GM21526 (cell line): ENCODE measurements at regions not wholly inside any gene's neighbourhood (a gene's known extent, or its start where the extent isn't known, plus 50 kb on each side); places are given as distances from the start of the nearest gene placed in this dataset.

Source experiments
- ATAC-seq: cut with Tn5 transposase; IDR thresholded peaks from one replicate; pipeline ENCODE4 v1.9.1; 2021; ENCODE audit warnings: moderate library complexity; ENCODE audit not compliant: unreplicated experiment, low FRiP score

DNA sequence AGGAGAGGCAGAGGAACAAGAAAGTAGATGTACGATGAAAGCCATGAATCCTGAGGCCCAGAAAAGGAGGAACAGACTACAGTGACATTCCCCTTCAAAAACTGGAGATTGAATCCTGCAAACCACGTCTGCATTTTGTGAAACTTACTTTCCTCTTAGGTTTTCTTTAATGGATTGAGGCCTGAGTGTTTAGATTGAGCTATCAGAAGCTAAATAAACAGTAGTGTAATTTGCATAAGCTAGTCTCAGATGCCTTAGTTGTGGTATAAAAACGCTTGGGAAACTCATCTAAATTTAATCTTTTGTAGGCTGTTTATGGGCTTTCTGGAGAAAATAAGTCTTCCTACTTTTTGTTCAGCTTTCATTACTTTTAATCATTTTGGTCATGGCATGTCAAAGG lies 94.8 kb upstream of the HDAC9 start:
- ATAC-seq = no peak

DNA sequence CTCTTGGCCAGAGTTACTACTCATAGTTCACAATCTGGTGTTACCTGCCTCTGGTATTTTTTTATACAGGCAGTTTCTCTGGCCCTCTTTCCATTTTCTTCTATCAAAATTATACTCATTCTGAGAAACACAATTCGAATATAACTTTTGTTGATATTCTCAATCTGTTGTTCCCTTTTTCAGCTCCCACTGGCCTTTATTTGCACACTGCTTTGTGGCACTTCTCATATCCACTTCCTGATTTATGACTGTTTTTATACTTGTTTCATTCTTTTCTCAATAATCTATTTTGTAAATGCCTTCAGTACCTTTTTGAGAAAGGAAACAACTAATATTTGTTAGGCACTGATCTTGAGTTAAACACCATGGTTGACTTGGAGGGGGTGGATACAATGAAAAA lies 93.8 kb upstream of the HDAC9 start:
- no peak for ATAC-seq

DNA sequence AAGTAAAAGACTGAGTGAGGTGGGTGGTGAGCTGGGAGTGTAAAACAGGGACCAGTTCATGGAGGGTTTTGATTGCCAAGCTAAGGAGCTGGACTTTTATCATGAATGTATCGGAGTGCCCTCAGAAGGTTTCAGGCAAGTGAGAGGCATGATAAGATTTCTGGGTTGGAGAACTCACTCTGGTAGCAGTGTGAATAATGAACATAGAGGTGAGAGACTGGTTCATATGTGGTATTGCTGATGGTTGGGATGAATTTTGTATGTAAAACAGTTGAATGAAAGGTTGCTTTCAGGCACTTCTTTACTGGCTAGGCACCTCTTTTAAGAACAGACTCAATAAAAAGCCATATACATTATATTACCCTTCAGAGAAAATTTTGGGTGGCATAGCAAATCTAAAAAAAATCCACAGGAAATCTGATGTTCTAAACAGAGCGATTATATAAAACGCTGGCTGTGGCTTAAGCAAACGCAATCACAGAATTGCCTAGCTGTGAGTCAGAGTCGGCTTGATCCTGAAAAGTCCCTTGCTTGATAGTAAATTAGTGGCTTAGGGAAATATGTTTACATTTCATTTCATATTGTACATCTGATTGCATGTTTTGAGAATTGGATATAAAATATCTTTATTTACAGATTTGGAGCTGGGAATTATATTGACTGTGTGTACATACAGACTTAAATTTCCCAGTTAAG lies 92.9 kb upstream of the HDAC9 start:
- no peak for ATAC-seq

DNA sequence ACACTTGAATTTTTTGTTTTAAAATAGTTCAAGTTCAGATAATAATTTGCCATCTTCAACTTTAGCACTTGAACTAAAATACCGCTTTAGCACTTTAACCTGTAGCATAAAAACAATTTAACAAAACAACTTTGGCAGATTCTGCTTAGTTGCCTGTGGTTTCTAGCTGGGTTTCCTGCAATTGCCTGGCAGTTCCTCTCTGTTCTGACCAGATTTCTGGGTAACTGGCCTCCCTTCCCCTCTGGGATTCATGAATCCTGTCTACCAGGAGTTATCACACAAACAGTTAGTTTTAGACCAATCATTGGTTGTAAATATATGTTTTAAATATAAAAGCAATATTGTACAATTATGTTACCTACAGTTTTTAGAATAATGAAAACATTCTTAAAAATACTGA lies 89.8 kb upstream of the HDAC9 start:
- ATAC-seq = no peak

DNA sequence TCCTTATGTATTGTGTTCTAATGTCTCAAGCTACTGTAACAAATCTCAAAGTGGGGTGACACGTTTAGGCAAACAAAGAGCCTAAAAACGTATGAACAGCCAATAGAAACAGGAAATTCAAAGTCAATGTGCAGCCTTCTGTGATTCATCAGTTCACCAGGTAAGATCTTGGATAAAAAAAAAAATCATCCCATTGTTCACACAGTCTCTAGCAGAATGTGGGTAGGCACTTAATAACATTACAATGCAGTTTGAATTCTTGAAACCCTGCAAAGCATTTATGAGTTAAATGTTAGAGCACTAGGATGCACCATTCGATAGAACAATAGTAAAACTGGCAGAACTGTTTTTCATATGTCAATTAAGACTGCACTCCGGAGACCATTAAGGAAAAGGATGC lies 88.2 kb upstream of the HDAC9 start:
- ATAC-seq = no peak

DNA sequence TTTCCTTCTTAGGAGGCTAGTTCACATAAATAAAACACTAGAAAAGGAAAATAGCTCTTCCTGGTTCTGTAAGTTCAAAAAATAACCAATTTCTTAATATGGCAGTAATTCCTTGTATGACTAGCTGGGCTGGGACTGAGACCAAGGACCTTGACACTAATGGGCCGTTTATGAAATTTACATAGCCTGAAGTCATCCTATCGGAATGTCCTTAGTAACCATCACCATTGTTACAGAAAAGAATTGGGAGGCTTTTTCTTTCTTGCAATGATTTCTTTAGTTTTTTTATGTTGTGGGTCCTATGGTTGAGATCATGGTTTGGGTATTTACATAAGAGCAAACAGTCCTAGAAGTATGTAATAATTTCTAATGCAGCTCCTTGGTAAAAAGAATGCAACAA lies 87.1 kb upstream of the HDAC9 start:
- ATAC-seq = no peak

DNA sequence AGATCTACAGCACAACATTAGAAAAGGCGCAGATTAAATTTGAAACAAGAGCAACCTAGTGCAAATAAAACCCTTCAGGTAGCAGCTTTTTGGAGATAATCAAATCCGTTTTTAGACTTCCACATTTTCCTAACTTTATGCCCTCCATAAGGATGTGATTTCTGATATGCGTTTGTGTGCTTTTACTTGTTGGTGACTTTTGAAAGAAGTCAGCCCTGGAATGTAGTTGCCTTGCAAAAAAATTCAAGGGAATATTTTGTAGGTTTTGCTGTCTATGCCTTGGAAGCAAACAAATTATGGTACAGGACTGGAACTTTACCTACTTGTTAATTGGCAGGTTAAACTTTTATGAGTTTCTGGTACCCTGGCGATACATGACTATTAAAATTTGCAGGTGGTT lies 86.7 kb upstream of the HDAC9 start:
- ATAC-seq = no peak

DNA sequence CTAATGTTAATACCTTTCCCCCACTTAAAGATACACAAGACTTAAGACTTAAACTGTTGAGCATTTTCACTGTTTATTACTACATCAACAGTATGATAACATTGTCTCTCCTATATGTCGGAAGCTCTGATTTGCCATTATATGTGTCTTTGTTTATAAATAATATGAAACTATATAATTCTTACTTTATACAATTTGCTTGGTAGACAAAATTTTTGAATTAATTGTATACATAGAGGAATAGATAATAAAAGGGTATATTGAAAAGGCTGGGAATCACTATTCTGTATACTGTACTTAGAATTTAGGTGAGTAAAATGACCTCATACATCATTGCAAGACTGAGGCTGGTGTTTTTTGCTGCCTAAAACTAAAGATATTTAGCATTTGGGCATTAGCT lies 82.1 kb upstream of the HDAC9 start:
- no peak for ATAC-seq

DNA sequence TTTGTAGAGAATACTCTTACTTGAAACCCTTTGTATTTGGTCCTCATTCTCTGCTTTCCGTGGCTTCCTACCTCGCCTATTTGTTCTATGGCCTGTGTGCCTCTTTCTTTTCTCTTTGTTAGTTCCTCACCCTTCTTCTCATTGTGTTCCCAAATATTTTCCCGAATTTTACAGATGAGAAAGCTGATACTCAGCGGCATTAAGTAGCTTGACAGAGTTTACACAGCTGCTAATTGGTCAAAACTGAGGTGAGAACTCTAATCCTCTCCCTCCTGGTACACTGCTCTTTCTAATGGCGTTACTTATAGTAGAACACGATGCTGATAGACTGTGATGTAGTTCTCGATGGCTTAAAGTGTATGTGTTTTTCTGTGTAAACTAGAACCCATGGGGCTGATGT lies 80.7 kb upstream of the HDAC9 start:
- no peak for ATAC-seq

DNA sequence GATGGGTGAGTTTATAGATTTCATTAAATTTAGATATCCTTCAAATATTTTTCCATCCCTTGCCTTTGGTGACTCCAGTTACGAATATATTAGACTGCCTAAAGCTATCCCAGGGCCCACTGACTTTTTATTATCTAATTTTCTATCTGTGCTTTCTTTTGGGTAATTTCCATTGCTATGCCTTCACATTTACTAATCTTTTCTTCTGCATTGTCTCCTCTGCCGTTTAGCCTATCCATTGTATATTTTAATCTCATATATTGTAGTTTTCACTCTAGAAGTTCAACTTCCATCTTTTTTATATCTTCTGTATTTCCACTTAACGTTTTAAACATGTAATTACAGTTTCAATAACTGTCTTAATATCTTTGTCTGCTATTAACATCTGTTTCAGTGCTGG lies 78.6 kb upstream of the HDAC9 start:
- ATAC-seq = no peak

DNA sequence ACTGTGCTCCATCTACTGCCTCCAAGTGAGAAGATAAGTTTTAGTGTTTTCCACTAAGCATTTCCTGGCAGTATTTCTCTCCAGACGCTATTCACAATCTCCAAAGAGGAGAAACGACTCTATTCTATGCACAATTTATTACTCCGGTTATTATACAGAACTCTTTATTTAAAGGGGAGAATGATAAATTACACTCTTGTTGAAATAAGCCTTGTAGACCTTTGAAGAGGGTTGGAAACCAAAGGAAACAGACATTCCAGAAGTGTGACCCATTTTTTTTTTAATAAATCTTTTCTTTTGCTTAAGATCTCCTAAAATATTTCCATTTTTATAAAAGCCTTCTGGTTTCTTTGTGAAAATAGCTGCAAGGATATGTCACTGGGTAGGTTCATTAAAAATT lies 76.1 kb upstream of the HDAC9 start:
- ATAC-seq = no peak

DNA sequence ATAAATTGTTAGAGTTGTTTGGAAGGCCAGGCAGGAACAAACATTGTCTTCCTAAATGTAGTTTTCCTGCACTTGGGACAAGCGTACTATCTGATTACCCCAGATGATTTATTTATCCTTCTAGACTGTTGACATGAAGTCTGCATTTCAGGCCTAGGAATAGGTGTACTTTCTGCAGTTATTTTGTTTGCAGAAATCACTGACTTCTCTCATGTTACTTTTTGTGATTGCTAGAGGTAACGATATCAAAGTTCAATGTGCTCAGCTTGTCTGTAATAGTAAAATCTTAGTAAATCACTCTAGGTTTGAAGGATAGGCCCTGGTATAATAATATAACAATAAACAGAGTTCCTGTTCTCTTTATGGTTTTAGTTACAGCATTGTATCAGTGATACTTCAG lies 75.4 kb upstream of the HDAC9 start:
- ATAC-seq = no peak

DNA sequence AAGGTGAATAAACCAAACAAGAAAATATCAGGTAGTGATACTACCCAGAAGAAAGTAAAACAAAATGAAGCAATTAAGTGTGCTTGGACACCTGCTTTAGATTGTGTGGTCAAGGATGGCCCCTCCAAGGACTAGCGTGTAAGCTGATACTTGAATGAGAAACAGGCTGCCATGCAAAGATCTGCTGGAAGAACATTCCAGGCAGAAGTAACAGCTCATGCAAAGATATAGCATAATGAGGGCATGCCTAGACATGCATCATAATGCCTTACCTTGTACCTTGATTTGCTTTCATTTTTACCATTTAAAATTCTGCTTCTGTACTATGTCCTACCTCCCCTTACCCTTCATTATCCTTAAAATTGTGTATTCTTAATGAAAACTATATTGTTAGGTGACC lies 74.8 kb upstream of the HDAC9 start:
- no peak for ATAC-seq

DNA sequence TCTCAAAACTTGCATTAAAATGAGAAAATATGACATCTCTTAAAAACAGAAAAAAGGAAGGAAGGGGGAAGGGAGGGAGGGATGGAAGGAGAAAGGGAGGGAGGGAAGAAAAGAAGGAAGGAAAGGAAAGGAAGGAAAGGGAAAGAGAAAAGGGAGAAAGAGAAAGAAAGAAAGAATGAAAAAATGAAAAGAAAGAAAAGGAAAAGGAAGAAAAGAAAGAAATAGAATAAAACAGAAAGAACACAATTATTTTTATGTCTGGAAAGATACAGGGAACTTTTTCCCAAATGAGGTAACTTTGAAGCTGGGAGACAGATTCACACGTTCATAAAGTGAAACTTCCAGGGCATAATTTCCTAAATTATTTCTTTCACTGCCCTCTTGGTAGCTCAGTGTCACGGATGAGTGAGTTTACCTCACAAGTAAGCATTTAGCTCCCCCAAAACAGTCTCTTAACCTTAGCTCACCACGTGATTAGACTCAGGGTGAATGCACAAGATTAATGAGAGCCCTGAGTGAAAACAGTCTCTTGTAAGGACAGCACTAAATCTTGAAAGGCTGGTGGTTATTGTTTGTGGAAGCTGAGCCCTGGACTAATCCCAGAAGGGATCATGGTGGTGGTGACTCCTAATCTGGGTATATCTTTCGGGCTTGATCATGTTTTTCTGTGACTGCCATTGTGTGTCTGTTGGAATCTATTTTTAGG lies 74.1 kb upstream of the HDAC9 start:
- no peak for ATAC-seq

DNA sequence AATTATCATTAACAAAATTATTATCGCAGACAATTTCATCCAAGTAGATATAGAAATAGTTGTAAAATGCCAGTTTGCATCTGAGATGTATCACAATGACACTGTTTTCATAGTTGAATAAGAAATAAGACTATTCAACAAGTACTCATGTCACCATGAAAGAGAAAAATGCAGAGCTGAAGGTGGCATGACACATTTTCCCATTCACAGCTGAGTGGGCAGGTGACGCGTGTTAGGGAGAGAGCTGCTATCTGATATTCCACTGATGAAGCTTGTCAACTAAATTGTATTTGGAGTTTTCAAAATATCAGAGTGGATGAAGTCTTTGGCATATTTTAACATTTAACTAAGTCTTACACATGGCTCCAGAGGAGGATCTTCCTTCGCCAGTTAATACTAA lies 70.3 kb upstream of the HDAC9 start:
- no peak for ATAC-seq

DNA sequence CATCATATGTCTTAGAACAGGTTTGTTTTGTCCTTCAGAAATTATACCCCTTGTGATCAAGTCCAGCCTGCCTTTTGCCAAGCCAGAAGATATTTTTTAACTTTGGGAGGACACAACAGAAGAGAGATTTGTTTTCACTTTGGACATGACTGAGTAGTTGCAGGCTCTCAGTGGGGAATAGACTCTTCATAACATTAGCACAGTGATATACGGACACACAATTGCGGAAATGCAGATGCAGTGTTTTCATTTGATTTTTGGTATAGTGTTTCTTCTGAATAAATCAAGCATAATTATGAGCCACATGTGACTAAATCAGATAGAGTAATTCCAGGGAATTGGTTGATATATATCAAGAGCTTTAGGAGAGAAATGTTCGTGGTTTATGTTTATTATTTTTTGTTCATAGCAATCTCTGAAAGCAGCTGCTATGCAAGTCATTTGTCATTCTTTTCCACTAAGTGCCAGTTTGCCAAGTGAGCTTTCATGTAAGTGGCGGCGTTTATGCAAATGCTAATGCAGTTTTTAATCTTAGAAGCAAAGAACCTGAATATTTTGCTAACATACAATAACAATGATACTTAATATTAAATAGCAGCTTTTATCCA lies 69.6 kb upstream of the HDAC9 start:
- ATAC-seq = no peak

DNA sequence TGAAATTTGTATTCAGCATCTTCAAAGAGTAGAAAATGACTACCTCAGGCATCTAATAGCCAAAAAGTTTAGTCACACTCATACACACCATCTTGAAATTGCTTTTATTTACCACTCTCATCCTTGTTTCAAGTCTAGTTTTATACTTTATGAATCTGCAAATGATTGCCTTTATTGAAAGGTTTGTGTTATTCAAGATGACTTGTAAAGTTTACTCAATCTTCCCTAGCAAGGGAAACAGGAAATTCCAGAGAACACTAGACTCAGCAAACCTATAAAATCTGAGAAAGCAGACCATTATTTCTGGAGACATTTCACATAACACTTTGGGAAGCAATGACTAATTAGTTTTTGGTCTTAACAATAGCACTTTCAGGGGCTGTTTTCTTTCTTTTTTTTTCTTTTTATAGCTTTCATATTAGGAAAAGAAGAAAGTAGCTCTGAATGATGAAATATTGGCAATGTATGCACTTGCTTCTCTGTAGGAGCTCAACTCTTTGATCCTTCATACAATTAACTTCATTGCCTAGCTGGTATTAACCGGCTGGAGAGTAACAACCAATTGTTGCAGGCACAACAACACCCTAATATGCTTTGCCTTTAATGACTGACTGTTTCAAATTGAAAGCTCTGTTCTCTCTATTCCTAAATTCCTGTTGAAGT lies 68.9 kb upstream of the HDAC9 start:
- no peak for ATAC-seq

DNA sequence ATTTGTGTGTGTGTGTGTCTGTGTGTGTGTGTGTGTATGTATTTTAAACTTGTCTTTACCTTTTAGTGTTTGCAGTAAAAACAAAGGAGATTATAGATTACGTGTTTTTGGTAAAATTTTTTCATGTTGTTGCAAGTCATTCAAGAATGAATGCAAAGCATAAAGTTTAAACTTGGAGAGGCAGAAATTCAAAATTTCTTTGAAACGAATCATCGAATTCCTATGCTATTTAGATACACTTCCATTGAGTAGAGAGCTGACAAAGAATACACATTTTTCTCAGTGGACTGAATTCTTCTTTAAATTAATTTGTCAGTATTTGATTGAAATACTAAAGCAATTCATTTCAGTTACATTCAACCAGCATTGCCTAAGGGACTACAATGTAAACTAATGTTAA lies 66.0 kb upstream of the HDAC9 start:
- no peak for ATAC-seq

DNA sequence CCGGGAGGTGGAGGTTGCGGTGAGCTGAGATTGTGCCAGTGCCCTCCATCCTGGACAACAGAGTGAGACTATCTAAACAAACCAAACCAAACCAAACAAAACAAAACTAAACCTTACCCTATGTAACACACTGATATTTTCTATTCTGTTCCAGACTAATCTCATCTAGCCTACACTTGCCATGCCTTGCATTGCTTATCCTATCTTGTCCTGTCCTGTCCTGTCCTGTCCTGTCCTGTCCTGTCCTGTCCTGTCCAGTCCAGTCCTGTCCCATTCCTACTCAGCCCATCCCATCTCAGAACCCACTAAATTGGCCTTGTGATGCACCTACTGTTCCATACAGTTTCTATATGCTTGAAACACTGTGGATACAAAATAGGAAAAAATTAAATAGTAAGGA lies 64.7 kb upstream of the HDAC9 start:
- no peak for ATAC-seq

DNA sequence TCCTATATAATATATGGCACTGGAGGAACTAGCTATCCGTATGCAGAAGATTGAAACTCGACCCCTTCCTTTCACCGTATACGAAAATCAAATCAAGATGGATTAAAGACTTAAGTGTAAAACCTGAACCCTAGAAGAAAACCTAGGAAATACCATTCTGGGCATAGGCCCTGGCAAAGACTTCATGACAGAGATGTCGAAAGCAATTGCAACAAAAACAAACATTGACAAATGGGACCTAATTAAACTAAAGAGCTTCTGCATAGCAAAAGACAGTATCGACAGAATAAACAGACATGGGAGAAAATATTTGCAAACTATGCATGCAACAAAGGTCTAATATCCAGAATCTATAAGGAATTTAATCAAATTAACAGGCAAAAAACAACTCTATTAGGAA lies 61.4 kb upstream of the HDAC9 start:
- ATAC-seq = no peak

DNA sequence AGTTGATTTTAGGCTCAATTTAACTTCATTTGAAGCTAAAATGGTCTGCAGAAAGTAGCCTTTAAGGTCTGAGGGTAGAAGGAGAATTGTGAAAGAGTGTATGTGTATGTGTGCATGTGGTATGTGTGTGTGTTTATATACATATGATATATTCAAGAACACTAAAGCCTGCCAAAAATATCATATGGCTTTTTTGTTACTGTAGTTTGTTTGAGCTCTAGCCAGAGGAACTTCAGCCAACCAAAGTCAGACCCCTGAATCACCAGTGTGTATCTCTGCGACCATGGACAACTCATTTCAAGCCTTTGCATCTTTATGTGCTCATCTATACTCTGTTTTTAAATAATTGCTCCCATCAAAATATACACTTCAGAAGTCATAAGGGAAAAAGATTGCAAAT lies 58.4 kb upstream of the HDAC9 start:
- ATAC-seq = no peak

DNA sequence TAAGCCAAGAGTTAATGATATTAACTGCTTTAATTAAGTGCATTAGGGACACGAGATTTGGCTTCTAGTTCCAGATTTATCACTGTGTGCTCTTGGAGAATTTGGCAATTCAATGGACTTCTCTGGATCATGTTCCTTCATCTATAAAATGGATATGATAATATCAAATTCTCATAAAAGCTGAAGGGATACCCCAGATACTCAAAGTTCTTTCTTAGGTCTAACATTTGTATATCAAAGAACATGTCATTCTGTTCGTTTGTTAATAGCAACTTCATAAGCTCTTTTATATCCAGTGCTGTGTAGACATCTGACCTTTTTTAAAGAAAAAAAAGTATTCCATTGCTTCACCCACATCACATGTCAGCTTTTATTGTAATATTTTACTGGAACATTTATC lies 54.6 kb upstream of the HDAC9 start:
- no peak for ATAC-seq
